Endothelial cell of umbilical vein (primary cell): ENCODE measurements at regions not wholly inside any gene's neighbourhood (a gene's known extent, or its start where the extent isn't known, plus 50 kb on each side); places are given as distances from the start of the nearest gene placed in this dataset.

Experiments
- BruUV-seq: library from RNA; stranded (reverse); fragments of 400-500 nt; replicated peaks from 2 replicates; lab custom pipeline; 2021; lab: Mats Ljungman, UMichigan
- CTCF ChIA-PET: fragments of 300-600, 350-600 bp; sonication (Branson Sonifier 250); formaldehyde crosslinking; loops from one replicate; lab custom pipeline; 2021; ENCODE audit warnings: antibody characterized with exemption, inconsistent platforms; lab: Charles Lee
- POLR2A ChIA-PET: fragments of 300-600, 350-600 bp; sonication (Branson Sonifier 250); formaldehyde crosslinking; loops from one replicate; lab custom pipeline; 2021; ENCODE audit warnings: antibody characterized with exemption, inconsistent platforms; lab: Charles Lee
- DNase-seq: peaks from one replicate; pipeline ENCODE4 v3.0.0-alpha.2; 2011; ENCODE audit warnings: low read depth, low spot score
- FAIRE-seq: peaks from 2 replicates; lab custom pipeline; 2011; peaks lifted over from hg19 to GRCh38; lab: Jason Lieb, UNC
- H2AFZ ChIP-seq: 2 replicates; pipeline ENCODE4 v1.6.0; 2012; ENCODE audit warnings: low read depth, low read length, control low read depth, inconsistent platforms
- H3K27ac ChIP-seq: 2 replicates; pipeline ENCODE4 v1.5.1; 2011; ENCODE audit warnings: low read depth, mild to moderate bottlenecking, control low read depth, low read length, moderate library complexity; ENCODE audit not compliant: insufficient read depth
- H3K27me3 ChIP-seq, 2 experiments: 2 replicates each; pipeline versions ENCODE4 v1.6.0 to v1.6.1; 2011; ENCODE audit warnings: low read length in 2 of 2, mixed read lengths in 1 of 2; ENCODE audit not compliant: control insufficient read depth in 2 of 2, insufficient read depth in 2 of 2
- H3K36me3 ChIP-seq, 2 experiments: 2 replicates in 1 of 2; 3 replicates in 1 of 2; pipeline ENCODE4 v1.5.1; 2011; ENCODE audit warnings: low read length in 2 of 2, mild to moderate bottlenecking in 1 of 2, moderate library complexity in 1 of 2; ENCODE audit not compliant: control insufficient read depth in 2 of 2, insufficient read depth in 2 of 2; ENCODE audit errors: extremely low read depth in 1 of 2
- H3K4me1 ChIP-seq: 3 replicates; pipeline ENCODE4 v1.5.1; 2011; ENCODE audit warnings: mild to moderate bottlenecking, low read length; ENCODE audit not compliant: control insufficient read depth, insufficient read depth; ENCODE audit errors: extremely low read depth
- H3K4me2 ChIP-seq: 2 replicates; pipeline ENCODE4 v1.6.1; 2011; ENCODE audit warnings: low read length, control low read depth, mixed read lengths; ENCODE audit not compliant: insufficient read depth
- H3K4me3 ChIP-seq, 3 experiments: fragments of 200-600 bp in 1 of 3; sonication (generic), shearing (Covaris generic) in 1 of 3; replicated peaks in 1 of 3; 2 replicates each; pipeline ENCODE4 v1.5.1; 2011 to 2016; ENCODE audit warnings: control low read depth in 3 of 3, low read length in 3 of 3, mild to moderate bottlenecking in 2 of 3, inconsistent platforms in 1 of 3, low read depth in 1 of 3, moderate library complexity in 1 of 3; ENCODE audit not compliant: insufficient read depth in 1 of 3
- H3K79me2 ChIP-seq: 2 replicates; pipeline ENCODE4 v1.6.0; 2012; ENCODE audit warnings: low read length, inconsistent platforms; ENCODE audit not compliant: control insufficient read depth, insufficient read depth
- H3K9ac ChIP-seq: replicated peaks from 2 replicates; pipeline ENCODE3; 2011; ENCODE audit warnings: low read length, control low read depth; ENCODE audit not compliant: insufficient read depth; ENCODE audit errors: extremely low read depth
- H3K9me1 ChIP-seq: replicated peaks from 3 replicates; pipeline ENCODE4 v1.6.0; 2011; ENCODE audit warnings: mild to moderate bottlenecking, low read length; ENCODE audit not compliant: control insufficient read depth, insufficient read depth; ENCODE audit errors: extremely low read depth
- H3K9me3 ChIP-seq: replicated peaks from 2 replicates; pipeline ENCODE4 v1.5.1; 2012; ENCODE audit warnings: low read length, inconsistent platforms; ENCODE audit not compliant: control insufficient read depth, insufficient read depth
- H4K20me1 ChIP-seq: replicated peaks from 2 replicates; pipeline ENCODE3; 2011; ENCODE audit warnings: mild to moderate bottlenecking, low read length; ENCODE audit not compliant: control insufficient read depth, insufficient read depth; ENCODE audit errors: extremely low read depth
- EZH2 ChIP-seq: IDR thresholded peaks from 2 replicates; pipeline ENCODE4 v1.6.1; 2012; ENCODE audit warnings: borderline replicate concordance, low read depth, mild to moderate bottlenecking, moderate library complexity, low read length, inconsistent platforms; ENCODE audit not compliant: severe bottlenecking
- FOS ChIP-seq: IDR thresholded peaks from 2 replicates; pipeline ENCODE4 v1.6.1; 2011; ENCODE audit warnings: mild to moderate bottlenecking, low read length, moderate library complexity, borderline replicate concordance; ENCODE audit not compliant: insufficient read depth
- GATA2 ChIP-seq: IDR thresholded peaks from 2 replicates; pipeline ENCODE4 v1.7.0; 2011; ENCODE audit warnings: low read depth, mild to moderate bottlenecking, moderate library complexity, mixed read lengths, low read length; ENCODE audit not compliant: insufficient read length, insufficient read depth
- JUN ChIP-seq: IDR thresholded peaks from 2 replicates; pipeline ENCODE4 v1.6.1; 2011; ENCODE audit warnings: borderline replicate concordance, low read depth; ENCODE audit not compliant: insufficient read length, insufficient read depth
- MYC ChIP-seq: IDR thresholded peaks from one replicate; pipeline ENCODE4 v1.6.1; 2011; ENCODE audit warnings: mild to moderate bottlenecking, low read depth, low read length
- POLR2A ChIP-seq: IDR thresholded peaks from 2 replicates; pipeline ENCODE4 v1.6.1; 2012; ENCODE audit warnings: low read depth, mild to moderate bottlenecking, control low read depth, low read length
- POLR2AphosphoS5 ChIP-seq: IDR thresholded peaks from 2 replicates; pipeline ENCODE4 v1.6.1; 2012; ENCODE audit warnings: low read depth, mild to moderate bottlenecking, control low read depth, low read length, moderate library complexity; ENCODE audit not compliant: insufficient read depth
- dilution Hi-C: fragments of 300-500 bp; cut with MboI; formaldehyde crosslinking; loops from one replicate; pipeline ENCODE4 v1.15.0; 2019; ENCODE audit warnings: low sequenced_read_pairs; ENCODE audit not compliant: extremely low pct_ligation_motif_present
- intact Hi-C: fragments of 100-400 bp; cut with micrococcal nuclease; formaldehyde crosslinking; loops from one replicate; pipeline ENCODE4 v1.10.0; 2022
- TF ChIP-seq, protein P1 (sequence below): IDR thresholded peaks from 2 replicates; pipeline ENCODE4 v1.6.1; 2011; ENCODE audit not compliant: insufficient read depth, insufficient read length
- TF ChIP-seq, protein P2 (sequence below), 2 donors: IDR thresholded peaks; 1 replicate in 1 of 2; 2 replicates in 1 of 2; pipeline ENCODE4 v1.5.1; 2011; ENCODE audit warnings: low read length in 2 of 2, mild to moderate bottlenecking in 2 of 2, moderate library complexity in 2 of 2, control low read depth in 1 of 2, inconsistent platforms in 1 of 2, low read depth in 1 of 2; ENCODE audit not compliant: insufficient read depth in 1 of 2; ENCODE audit errors: extremely low read depth in 1 of 2

DNA sequence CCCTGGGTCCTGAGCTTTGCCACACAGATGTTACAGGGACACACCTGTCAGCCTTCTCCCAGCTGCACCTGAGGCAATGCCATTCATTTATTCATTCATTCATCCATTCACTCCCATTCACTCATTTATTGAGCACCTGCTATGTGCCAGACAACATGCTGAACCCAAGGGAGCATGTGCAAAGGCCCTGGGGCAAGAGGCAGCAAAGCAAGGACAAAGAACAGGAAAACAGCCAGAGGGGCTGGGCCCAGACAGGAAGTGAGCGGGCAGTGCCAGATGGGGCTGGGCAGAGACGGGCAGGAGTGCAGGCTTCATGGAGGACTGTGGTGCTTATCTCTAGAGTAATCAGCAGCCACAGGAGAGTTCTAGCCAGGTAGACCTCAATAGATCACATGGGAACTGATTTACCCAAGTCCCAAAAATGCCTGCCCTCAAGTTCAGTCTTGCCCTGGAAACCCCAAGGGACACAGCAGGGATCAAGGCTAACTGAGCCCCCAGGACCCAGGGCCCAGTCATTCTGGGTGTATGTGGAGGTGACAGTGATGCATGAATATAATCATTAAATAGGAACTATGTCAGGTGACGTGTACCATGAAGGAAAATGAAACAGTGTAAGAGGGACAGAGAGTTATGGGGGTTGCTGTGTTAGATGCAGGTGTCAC, 530.3 kb downstream of the MATN1 start:
- TF ChIP-seq FOS (no peak), GATA2 (no peak), EZH2 (no peak), POLR2A (no peak), JUN (no peak), MYC (no peak)
- TF ChIP-seq, protein P1, sequence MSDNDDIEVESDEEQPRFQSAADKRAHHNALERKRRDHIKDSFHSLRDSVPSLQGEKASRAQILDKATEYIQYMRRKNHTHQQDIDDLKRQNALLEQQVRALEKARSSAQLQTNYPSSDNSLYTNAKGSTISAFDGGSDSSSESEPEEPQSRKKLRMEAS = no peak
- Histone ChIP-seq H3K36me3 (no peaks in the 10 kb centered on the region), H4K20me1 (no peaks in the 10 kb centered on the region), H3K27ac (no peak overlapping the region), H3K9ac (no peak overlapping the region), H3K4me1 (no peaks in the 10 kb centered on the region), H3K4me2 (no peak overlapping the region), H3K27me3 (no peaks in the 10 kb centered on the region), H2AFZ (no peak overlapping the region), H3K9me1 (no peaks in the 10 kb centered on the region), H3K9me3 (no peaks in the 10 kb centered on the region), H3K79me2 (no peaks in the 10 kb centered on the region), H3K4me3 (no peak overlapping the region)
- no TSS peak for BruUV-seq
- DNase-seq (no peak), FAIRE-seq (no peak)
- CTCF ChIA-PET = no interaction called here
- POLR2A ChIA-PET = no interaction called here
- intact Hi-C loops = no loop called here
- dilution Hi-C loops = no loop called here

DNA sequence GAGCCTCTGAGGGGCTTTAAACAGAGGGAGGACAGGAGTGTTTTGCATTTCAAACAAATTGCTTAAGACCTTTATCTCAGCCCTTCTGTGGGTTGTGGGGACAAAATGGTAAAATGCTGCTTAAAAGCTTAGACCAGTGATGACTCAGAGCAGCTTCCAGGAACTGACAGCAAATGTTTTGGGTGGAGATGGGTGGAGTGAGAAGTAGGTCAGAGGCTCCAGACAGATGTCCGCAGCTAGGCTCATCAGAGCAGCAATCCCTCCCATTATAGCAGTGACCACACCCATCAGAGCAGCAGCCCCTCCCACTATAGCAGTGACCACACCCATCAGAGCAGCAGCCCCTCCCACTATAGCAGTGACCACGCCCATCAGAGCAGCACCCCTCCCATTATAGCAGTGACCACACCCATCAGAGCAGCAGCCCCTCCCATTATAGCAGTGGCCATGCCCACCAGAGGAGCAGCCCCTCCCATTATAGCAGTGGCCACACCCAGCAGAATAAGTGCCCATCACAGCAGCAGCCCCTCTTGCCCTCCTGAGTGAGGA, 532.2 kb downstream of the MATN1 start:
- TF ChIP-seq GATA2 = no peak
- TF ChIP-seq FOS = no peak
- no peak for TF ChIP-seq POLR2A
- TF ChIP-seq, protein P1 = no peak
- no peak for TF ChIP-seq JUN
- no peak for TF ChIP-seq EZH2
- TF ChIP-seq, protein P2, sequence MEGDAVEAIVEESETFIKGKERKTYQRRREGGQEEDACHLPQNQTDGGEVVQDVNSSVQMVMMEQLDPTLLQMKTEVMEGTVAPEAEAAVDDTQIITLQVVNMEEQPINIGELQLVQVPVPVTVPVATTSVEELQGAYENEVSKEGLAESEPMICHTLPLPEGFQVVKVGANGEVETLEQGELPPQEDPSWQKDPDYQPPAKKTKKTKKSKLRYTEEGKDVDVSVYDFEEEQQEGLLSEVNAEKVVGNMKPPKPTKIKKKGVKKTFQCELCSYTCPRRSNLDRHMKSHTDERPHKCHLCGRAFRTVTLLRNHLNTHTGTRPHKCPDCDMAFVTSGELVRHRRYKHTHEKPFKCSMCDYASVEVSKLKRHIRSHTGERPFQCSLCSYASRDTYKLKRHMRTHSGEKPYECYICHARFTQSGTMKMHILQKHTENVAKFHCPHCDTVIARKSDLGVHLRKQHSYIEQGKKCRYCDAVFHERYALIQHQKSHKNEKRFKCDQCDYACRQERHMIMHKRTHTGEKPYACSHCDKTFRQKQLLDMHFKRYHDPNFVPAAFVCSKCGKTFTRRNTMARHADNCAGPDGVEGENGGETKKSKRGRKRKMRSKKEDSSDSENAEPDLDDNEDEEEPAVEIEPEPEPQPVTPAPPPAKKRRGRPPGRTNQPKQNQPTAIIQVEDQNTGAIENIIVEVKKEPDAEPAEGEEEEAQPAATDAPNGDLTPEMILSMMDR (IDR thresholded peaks at IDR 0.05; ENCODE audit: extremely low read depth in 1 of 2, insufficient read depth in 1 of 2, low read depth in 1 of 2, low read length in 2 of 2) = no peak
- no peak for TF ChIP-seq POLR2AphosphoS5
- TF ChIP-seq MYC = no peak
- H3K4me3 ChIP-seq = no peak overlapping the region
- H3K79me2 ChIP-seq = no peaks in the 10 kb centered on the region
- POLR2A ChIA-PET = no interaction called here
- no peaks in the 10 kb centered on the region for H4K20me1 ChIP-seq
- intact Hi-C loops = no loop called here
- FAIRE-seq (no peak), DNase-seq (no peak)
- no peak overlapping the region for H3K27ac ChIP-seq
- no peak overlapping the region for H3K9ac ChIP-seq
- H3K9me3 ChIP-seq = no peaks in the 10 kb centered on the region
- CTCF ChIA-PET = interaction anchor here (0.6 kb wide), 1 partner anchor 36 kb away, joined by 3 read pairs; no protein-coding TSS in a partner anchor
- H2AFZ ChIP-seq = no peak overlapping the region
- H3K27me3 ChIP-seq = no peaks in the 10 kb centered on the region
- no peak overlapping the region for H3K4me2 ChIP-seq
- no peaks in the 10 kb centered on the region for H3K36me3 ChIP-seq
- no peaks in the 10 kb centered on the region for H3K9me1 ChIP-seq
- dilution Hi-C loops = no loop called here
- no peaks in the 10 kb centered on the region for H3K4me1 ChIP-seq
- no TSS peak for BruUV-seq
